ENCODE measurements at regions not wholly inside any gene's neighbourhood (a gene's known extent, or its start where the extent isn't known, plus 50 kb on each side); places are given as distances from the start of the nearest gene placed in this dataset.
"Not testable (repeated sequence)": the region's sequence is repeated elsewhere in the genome, so short reads cannot be mapped to it uniquely, and the experiment has no call there.

DNA sequence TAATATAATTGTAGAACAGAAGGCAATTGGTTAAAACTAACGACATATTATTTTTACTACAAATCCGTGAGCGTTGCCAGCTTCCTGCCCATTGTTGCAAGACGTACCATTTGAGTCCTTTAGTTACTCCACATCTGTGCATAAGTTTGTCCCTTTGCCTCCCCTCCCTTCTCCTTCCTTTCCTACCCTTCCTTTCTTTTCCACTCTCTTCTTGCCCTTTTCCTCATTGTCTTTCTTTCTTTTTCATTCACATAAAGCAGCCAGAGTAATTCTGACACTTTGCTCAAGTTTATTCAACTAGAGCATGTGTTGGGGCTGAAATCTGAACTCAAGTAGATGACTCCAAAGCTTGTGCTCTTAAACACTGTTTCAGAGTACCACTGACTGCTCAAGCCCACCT is 239.1 kb downstream of the FOXG1 start:
- no peak for DNase-seq (ENCODE audit: low read depth)
- H3K4me3 ChIP-seq (ENCODE audit: low read length), result no peak overlapping the region
- TF ChIP-seq, protein P1, sequence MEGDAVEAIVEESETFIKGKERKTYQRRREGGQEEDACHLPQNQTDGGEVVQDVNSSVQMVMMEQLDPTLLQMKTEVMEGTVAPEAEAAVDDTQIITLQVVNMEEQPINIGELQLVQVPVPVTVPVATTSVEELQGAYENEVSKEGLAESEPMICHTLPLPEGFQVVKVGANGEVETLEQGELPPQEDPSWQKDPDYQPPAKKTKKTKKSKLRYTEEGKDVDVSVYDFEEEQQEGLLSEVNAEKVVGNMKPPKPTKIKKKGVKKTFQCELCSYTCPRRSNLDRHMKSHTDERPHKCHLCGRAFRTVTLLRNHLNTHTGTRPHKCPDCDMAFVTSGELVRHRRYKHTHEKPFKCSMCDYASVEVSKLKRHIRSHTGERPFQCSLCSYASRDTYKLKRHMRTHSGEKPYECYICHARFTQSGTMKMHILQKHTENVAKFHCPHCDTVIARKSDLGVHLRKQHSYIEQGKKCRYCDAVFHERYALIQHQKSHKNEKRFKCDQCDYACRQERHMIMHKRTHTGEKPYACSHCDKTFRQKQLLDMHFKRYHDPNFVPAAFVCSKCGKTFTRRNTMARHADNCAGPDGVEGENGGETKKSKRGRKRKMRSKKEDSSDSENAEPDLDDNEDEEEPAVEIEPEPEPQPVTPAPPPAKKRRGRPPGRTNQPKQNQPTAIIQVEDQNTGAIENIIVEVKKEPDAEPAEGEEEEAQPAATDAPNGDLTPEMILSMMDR (conservative IDR thresholded peaks at IDR 0.05; ENCODE audit: low read depth, low read length), result no peak

GRCh38 chr14:29007990-29008389 is 241.4 kb downstream of the FOXG1 start:
- TF ChIP-seq, protein P1 (conservative IDR thresholded peaks at IDR 0.05; ENCODE audit: low read depth, low read length), result no peak
- no peak for DNase-seq (ENCODE audit: low read depth)
- no peak overlapping the region for H3K4me3 ChIP-seq (ENCODE audit: low read length)

DNA sequence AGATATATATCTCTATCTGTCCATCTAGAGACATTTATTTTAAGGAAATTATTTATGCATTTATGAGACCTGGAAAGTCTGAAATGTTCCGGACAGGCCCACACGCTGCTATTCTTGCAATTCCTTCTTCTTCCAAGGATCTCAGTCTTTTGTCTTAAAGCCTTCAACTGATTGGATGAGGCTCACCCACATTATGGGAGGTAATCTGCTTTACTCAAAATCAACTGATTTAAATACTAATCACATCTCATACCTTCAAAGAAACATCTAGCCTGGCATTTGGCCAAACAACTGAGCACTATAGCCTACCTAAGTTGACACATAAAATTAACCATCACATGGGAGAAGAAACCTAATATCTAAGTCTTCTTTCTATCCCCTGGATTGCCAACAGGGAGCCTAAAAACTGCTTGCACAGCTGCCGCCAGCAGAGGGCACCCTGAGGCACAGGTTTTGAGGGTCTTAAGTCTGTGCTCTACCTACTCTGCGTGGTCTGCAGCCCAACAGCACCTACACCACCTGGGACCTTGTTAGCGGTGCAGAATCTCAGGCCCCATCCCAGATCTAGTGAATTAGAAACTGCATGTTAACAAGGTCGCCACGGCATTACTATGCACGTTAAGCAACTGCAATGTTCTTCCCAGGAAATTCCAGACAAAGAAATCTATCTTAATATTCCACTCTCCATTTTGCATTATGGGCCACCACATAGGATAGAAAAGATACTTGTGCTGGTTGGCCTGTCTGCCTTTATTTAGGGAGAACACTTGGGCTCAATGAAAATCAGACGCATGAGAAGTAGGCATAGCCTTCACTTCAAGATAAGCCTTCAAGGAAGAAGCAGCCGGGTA is 249.7 kb downstream of the FOXG1 start:
- TF ChIP-seq, protein P1 (conservative IDR thresholded peaks at IDR 0.05; ENCODE audit: low read depth, low read length), result peak; percentile 95
- DNase-seq (ENCODE audit: low read depth), result peak; percentile 1
- no peak overlapping the region for H3K4me3 ChIP-seq (ENCODE audit: low read length)

DNA sequence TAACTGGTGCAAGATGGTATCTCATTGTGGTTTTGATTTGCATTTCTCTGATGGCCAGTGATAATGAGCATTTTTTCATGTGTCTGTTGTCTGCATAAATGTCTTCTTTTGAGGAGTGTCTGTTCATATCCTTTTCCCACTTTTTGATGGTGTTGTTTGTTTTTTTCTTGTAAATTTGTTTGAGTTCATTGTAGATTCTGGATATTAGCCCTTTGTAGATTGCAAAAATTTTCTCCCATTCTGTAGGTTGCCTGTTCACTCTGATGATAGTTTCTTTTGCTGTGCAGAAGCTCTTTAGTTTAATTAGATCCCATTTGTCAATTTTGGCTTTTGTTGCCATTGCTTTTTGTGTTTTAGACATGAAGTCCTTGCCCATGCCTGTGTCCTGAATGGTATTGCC is 256.9 kb downstream of the FOXG1 start:
- not testable (repeated sequence) for H3K4me3 ChIP-seq (ENCODE audit: low read length); DNase-seq (ENCODE audit: low read depth)

GRCh38 chr14:29027441-29027840 is 260.9 kb downstream of the FOXG1 start:
- not testable (repeated sequence) for DNase-seq (ENCODE audit: low read depth); H3K4me3 ChIP-seq (ENCODE audit: low read length)

DNA sequence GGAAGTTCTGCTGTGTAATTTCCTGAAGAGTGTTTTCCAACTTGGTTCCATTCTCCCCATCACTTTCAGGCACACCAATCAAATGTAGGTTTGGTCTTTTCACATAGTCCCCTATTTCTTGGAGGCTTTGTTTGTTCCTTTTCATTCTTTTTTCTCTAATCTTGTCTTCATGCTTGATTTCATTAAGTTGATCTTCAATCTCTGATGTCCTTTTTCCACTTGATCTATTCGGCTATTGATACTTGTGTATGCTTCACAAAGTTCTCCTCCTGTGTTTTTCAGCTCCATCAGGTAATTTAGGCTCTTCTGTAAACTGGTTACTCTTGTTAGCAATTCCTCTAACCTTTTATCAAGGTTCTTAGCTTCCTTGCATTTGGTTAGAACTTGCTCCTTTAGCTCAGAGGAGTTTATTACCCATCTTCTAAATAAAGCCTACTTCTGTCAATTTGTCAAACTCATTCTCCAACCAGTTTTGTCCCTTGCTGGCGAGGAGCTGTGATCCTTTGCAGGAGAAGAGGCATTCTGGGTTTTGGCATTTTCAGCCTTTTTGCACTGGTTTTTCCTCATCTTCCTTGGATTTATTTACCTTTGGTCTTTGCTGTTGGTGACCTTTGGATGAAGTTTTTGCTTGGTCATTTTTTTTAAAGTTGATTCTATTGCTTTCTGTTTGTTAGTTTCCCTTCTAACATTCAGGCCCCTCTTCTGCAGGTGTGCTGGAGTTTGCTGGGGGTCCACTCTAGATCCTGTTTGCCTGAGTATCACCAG is 261.5 kb downstream of the FOXG1 start:
- DNase-seq (ENCODE audit: low read depth); H3K4me3 ChIP-seq (ENCODE audit: low read length): not testable (repeated sequence)

DNA sequence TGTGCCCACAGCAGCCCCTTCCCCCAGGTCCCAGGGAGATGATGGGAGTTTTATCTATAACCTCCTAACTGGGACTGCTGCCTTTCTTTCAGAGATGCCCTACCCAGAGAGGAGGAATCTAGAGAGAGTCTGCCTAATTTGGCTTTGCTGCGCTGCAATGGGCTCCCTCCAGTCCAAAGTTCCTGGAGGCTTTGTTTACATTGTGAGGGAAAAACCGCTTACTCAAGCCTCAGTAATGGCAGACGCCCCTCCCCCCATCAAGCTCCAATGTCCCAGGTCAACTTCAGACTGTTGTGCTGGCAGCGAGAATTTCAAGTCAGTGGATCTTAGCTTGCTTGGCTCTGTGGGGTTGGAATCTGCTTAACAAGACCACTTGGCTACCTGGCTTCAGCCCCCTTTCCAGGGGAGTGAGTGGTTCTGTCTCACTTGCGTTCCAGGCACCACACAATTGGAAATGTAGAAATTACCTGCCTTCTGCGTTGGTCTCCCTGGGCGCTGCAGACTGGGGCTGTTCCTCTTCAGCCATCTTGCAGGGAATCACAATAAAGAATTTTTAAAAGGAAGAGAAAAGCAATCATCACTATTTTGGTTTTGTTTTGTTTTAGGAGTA is 262.5 kb downstream of the FOXG1 start:
- no peak for DNase-seq (ENCODE audit: low read depth)
- TF ChIP-seq, protein P1 (conservative IDR thresholded peaks at IDR 0.05; ENCODE audit: low read depth, low read length), result no peak
- H3K4me3 ChIP-seq (ENCODE audit: low read length), result no peak overlapping the region

DNA sequence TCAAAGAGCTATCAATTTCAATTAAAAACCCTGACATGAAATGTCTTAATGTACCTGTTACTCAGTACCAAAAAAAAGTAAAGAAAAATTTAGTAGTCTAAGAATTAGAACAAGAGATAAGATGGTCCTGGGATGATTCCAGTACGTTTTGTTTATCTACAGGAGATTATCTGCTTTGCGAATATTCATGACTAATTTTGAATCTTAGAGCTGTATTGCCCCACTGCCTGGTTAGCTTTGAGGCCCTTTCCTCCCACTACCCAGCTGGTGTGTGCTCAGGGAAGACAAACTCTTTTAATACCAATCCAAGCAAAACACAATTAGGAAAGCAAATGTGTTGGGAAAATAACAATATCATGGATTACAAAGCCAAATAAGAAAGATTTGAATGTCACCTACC is 263.5 kb downstream of the FOXG1 start:
- no peak for DNase-seq (ENCODE audit: low read depth)
- no peak overlapping the region for H3K4me3 ChIP-seq (ENCODE audit: low read length)
- TF ChIP-seq, protein P1 (conservative IDR thresholded peaks at IDR 0.05; ENCODE audit: low read depth, low read length), result no peak

All from retinal pigment epithelial cell (primary cell).